NCI-H510A treated with DMSO at 0.1 percent for 48 hours (cell line): ENCODE measurements at regions not wholly inside any gene's neighbourhood (a gene's known extent, or its start where the extent isn't known, plus 50 kb on each side); places are given as distances from the start of the nearest gene placed in this dataset.

Experiments
- DNase-seq: peaks from one replicate; lab custom pipeline; 2025; lab: John Stamatoyannopoulos, UW

DNA sequence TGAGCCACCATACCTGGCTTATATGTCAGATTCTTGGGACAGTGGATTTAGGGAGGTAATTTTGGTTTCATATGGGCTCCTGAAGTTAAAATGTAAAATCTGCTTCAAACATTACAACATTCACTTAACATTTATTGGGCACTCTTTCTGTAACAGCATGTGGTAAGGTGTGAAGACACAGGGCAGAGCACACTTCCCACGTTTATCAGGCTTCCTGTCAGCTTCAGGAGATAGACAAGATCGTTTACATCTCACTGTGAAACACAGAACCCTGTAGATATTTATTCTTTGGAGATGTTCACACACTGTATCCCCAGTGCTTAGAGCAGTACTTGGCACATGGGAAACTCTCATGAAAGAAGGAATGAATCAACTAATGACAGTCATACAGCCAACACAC is 426.0 kb upstream of the RARB start:
- DNase-seq: no peak

DNA sequence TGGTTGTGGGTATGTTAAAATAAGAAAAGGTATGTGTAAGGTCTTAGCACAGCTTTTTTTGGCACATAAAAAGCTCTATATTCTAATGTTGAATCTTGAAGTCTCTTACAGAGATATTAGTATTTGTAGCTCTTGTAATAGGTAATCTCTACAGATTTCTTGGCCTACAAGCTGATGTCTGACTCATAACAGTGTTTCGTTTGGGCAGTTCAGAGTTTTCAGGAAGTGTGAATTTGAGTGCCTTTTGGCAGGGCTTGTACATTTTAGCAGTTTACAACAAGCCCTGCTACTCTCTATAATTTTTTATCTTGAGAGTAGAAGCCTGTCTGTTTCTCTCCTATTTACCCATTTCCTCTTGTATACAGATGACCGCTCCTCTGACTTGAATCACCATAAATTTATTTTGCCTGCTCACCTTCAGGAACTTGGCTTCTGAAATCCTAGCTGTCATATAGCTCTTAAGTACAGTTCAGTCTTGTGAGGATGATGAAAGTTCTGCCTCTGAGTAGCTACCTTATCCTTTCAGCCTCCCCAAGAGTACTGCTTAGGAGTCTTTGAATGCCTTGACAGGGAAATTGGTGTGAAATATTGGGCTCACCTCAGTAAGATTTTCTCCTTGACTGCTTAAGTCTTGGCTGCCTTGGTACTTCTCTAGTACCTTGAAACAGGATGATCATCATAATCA is 419.9 kb upstream of the RARB start:
- no peak for DNase-seq

DNA sequence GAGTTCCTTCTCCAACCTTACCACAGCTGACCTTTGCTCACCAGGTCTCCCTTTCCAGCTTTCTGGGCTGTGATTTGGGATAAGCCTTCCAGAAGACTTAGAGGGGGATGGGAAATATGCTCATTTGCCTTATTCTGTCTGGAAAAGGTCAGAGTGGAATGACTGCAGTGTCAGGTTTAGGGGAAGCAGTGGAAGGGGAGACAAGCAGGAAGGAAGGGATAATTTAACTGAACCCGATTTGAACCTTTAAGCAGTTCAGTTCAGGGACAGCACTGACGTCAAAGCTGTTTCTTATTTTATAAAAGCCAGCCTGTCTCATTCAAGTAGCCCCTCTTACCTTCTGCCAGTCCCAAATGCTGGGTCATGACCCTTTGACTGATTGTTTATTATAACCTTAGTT is 418.4 kb upstream of the RARB start:
- no peak for DNase-seq

DNA sequence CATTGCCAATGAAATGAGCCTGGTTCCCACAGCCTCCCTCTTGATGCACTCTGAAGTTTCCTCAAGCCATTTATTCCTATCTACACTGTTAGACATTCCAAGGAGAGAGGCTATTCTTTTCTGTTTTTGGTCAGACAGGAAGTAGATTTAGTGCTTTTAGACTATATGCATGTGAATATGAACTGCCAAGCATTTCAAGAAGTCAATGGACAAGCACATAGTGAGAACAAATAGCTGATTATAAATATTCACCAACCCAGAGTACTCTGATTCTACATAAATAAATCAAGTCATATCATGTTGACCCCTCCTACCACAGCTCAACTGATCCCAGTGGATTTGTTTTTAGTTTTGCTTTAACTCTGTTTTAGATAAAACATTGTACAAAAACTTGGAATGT is 412.5 kb upstream of the RARB start:
- DNase-seq: no peak

DNA sequence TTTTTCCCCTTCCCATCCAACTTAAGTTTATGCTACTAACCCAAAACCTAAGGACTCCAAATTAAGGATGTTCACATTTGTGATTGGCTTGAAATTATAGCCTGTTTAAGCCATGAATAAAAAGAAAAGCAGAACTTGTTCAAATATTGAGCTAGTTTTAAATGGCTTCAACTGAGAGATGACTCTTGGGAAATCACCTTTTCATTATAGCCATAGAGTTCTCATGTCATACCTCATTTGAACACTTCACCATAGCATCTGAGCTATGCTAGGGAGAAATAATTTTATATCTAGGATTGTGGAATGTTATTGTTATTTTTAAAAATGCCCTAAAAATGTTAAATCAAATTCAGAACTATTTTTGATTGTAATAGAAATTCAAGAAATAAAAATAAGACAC is 409.2 kb upstream of the RARB start:
- no peak for DNase-seq

DNA sequence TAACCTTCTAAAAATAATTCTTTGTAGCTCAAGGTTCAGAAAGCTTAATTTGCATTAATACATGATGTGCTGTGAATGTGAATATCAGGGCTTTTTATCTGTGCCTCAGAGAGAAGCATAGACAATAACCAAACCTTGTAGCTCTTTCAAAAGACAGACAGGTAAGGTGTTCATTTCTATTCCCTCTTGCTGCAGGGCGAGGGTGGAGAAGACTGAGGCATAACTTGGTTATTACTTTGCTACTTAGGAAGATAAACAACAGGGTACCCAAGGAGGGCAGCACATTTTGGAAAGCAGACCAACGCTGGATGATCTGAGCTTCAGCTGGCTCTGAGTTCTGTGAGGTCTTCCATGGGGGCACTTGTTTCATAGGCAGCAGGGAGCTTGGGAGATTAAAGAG is 408.6 kb upstream of the RARB start:
- no peak for DNase-seq

DNA sequence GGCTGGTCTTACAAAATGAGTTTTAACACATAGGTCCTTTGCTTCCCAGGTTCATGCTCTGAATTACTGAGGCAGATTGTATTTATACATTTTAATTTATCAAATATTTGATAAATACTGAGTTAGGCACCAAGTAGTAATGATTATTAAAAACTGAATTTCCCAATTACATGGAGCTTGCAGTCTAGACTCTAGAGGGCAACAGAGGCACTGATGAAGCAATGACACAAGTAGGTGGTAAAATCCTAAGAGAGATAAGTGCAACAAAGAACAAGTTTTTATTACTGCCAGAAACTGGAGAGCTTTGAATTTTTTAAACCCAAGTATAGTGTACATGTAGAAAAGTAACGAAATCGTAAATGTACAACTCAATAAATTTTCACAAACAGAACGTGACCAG is 406.2 kb upstream of the RARB start:
- DNase-seq: no peak

DNA sequence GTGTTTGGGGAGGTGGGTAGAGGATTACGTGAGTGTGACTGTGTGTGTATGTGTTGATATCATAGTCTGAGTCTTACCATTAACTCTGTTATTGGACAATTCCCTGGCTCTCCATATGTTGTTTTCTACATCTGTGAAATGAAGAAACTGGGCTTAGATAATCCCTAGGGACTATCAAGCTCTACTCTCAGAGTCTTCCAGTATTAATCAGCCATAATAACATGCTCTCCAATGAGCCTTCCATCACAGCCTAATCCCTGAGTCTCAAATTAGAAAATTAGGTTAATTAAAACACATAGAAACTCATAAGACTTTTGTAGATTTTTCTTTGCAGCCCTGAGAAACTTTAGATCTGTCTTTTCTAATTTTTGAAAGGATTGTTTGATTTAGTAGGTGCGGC is 404.2 kb upstream of the RARB start:
- no peak for DNase-seq

DNA sequence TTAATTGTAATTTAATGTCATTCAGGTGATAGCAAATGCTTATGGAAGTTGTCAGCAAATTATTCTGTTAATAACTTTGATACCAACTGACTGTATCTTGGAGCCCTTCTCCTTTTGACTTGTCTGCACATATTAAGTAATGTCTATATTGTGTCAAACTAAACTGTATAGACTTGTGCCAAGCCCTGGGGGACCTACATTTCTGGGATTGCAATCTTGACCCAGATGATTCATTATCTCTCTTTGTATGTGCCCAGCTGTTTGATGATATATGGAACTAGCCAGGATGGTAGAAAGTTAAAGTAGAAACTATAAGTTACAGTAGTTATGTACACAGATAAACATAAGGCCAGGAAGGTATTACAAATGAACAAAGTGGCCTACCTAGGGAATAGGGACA is 402.8 kb upstream of the RARB start:
- DNase-seq: no peak

DNA sequence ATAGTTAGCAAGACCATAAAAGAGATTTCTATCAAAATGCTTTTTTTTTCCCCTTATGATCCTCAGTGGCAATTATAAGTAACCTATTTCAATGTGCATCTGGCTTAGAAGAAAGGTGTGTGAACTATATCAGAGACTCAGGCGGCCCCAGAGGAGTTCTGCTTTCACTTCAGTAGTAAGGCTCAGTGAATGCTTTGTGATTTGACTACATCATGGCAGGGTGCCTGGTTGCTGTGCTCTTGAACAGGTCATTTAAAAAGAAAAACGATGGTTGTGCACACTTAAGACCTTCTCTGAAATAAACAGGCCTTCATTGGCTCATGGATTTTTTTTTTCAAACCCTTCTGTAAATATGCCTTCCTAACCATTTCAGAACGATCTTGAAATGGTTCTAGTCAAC is 400.4 kb upstream of the RARB start:
- no peak for DNase-seq

DNA sequence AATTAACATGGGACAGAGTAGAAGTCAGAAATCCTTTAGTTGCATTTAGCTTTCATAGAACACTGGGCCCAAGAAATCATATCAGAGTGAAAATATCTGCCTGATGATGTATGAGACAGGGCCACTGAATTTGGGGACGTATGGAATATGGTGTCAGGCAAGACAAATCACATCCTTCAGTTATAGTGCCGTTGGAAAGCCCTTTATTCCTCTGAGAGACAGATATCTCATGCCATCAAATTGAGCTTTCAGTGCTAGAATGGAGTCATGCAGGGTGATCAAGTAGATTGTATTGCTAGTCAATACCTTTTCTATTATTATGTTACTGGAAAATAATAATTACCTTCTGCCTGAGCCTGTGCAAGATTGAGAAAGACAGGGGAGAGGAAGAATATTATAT is 398.2 kb upstream of the RARB start:
- no peak for DNase-seq

DNA sequence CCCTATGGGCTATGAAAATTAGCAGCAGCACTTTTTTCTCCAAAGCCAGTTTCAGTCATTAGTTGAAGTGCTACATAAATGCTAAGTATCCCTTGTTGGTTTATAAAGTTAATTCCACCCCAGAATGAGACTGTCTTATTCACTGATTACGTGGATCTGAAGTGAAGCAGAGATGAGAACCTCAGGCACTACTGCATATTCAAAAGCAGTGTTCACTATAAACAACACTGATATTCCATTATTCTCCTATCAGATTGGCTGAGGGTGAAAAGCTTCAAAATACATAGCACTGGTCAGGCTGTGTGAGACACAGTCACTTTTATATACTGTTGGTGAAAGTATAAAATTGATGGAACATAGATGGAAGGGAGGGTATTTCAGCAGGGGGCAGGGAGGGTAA is 395.7 kb upstream of the RARB start:
- no peak for DNase-seq

DNA sequence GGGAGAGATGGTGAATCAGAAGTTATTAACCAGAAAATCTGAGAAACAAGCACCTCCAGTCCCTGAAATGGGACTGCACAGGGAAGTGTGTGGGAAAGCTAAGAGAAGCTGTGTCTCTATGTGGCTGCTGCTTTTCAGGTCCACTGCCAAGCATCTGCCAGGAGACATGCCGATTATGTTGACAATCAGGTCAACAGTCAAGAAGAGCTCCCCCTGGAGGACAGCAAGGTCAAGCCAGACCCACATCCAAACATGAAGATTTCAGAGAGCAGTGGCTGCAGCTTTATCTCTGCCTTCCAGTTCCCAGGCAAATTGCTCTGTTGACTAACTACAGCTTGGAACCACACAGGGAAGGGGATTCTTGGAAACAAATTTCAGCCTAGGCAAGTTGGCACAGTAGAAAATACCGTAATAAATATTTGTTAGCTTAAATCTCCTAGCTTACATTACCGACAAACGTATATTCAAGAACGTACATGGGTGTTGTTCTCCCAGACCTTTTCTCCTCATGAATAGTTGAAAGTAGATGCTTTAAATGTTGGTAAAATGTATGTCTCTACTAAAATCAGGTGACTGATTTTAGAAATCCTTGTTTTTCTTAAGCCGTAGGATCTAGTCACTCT is 394.5 kb upstream of the RARB start:
- DNase-seq: no peak

DNA sequence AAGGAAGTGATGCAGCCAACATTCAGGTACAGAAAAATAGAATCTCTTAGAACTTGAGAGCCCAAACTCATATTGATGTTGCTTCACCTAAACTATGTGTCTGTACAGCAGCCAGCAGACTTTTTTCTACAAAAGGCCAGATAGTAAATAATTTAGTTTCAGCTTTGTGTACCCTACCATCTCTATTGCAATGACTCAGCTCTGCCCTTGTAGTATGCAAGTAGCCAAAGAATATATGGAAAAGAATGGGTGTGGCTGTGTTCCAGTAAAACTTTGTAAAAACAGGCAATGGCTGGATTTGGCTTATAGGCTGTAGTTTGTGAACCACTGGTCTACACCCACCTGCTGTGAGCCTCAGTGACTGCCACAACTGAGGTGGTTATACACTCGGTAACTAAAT is 392.5 kb upstream of the RARB start:
- no peak for DNase-seq

DNA sequence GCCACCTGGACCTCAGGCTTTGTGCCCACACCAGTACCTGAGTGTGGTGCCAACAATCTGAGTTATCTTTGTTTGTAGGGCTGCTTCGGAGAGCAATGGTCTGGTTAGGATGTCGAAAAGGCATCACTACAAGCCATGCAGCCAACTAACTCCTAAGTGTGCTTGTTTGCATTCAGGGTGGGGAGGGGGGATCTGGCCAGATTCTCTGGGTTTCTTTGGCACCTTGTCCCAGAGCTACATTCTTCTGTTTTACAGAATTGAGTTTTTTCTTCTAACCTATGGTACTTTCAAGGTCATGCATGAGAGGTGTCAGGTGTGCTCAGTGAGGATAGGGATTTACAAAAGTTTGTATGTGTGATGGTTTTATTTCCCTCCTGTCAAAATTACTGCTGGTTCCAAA is 391.4 kb upstream of the RARB start:
- DNase-seq: no peak

DNA sequence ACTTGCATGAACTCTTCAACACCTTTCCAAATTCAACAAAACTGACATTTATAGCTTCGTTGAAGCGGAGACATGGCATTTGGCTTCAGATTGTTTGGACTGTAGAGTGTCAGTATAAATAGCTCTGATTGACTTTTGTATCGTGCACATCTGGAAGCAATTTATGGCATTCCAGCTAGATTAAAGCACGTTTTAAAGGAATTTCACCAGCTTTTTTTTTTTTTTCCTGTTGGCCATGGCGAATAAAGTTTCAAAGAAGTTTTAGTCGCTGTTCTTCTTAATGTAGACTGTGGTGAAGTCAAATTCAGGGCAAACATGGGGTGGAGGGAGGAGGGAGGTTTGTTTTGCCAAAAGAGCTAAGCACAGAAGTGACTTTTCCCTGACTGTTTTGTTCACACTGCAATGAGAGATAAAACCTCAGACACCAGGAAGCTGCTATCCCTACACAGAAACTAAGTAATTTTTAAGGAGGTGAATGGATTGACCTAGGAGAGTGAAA is 391.0 kb upstream of the RARB start:
- DNase-seq: no peak

DNA sequence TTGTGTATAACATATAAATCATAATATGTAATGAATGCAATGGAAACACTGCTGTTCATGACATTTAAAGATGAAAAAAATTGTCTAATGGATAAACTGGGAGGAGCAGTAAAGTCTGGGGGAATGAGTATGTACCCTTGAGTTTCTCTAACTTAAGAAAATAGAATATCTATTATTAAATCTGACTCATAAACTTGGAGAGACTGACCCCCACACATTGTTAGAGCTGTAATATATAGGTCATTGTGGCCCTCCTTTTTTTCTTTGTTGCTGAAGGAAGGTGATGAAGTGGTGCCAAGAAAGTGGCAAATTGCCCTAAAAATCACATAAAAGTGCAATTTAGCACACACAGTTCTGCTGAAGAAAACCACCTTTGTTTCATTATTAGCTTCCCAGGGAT is 389.8 kb upstream of the RARB start:
- no peak for DNase-seq

DNA sequence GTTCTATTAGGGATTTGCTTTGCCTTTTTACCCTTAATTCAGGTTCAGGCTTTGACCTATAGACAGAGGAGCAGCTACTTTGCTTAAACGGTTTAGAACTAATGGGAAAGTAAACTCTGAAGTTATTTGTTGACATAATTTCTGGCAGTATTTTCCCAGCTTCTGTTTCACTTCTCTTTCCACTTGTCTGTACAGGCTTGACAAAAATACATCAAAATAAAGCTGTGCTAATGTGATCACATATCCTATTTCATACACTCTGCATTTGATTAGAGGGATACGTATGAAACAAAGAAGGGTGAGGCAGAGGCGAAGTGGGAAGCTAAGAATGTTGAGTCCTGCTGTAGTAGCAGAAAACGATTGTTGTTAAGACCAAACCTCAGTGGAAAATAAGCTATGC is 389.1 kb upstream of the RARB start:
- no peak for DNase-seq

DNA sequence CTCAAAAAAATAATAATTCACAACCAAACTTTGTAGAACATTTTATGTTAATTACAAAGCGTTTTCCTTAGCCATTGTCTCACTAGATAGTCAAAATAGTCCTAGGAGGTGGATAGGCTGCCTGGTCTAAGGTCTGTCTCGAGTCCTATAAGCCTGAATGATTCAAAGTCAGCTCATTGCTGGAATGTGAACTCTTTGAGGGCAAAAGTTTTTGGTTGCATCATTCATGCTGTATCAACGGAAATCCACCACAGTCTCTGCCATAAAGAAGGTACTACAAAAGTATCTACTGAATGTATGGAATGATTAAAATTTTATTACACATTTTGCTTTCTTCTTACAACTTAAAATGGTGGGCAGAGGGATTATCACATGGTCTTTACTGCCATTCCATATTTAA is 387.3 kb upstream of the RARB start:
- DNase-seq: no peak

DNA sequence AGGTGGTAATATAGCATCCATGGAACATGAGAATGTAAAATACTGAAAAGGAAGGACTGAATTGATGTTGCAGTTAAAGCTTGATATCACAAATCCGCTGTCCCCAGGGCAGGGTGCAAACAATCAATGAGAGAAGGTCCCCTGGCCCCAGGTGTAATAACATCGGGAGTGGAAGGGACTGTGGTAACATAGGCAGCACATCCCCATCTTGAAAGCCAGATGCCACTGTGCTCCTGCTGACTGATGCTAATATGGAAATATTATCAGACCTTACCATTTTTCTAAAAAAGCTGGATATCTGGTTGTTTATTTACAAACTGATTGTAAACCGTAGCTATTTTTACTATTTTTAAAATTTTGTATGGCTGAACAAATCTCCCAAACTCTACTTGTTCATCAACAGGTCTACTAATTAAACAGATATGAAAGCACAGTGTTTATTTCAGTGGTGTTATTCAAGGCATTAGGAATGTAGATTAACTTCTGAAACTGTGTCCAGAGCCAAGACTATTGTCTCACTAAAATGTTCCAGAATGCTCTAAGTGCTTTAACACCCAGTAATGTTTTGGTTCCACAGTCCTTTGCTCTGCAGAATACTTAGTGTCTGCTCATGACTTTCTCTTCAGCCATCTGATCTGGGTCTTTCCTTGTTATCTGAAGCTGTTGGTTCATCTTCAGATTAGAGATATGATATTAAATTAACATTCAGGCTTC is 386.0 kb upstream of the RARB start:
- DNase-seq: no peak

DNA sequence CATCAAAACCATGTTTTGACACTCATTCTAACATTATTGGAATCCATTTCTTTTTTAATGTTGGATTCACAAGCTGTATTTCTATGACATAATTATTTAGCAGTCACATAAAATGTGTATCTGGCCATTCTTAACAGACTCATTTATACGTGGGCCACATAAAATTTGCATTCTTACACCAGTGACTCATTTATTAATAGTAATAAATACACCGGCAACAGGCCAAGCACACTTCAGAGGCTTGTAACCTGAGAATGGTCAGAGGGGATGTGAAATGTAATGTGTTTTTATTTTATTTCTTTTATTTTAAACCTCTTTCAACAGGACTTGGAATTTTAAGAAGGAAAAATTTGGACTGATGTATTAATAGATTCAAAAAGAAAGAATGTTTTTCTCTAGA is 384.9 kb upstream of the RARB start:
- no peak for DNase-seq

DNA sequence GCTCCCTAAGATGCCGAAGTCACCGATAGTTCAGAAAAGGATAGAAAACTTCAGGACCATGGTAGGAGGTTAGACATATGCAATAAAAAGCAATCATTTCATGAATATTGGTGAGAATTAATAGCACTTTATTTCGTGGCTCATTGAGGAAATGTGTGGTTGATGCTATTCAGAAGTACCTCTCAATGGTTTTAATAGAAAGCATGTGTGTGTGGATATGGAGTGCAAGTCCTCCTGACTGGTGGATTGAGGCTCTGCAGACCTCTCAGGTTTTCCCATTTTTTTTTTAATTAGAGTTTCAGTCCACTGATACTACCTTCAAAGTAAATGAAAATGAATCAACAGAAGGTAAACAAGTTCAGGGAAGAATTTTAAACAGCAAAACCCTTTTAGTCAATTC is 384.3 kb upstream of the RARB start:
- DNase-seq: no peak
